NCI-H2196 treated with DMSO at 0.1 percent for 48 hours (cell line): ENCODE measurements at regions not wholly inside any gene's neighbourhood (a gene's known extent, or its start where the extent isn't known, plus 50 kb on each side); places are given as distances from the start of the nearest gene placed in this dataset.

Experiments used
- DNase-seq: peaks from one replicate; lab custom pipeline; 2025; ENCODE audit not compliant: unreplicated experiment; lab: John Stamatoyannopoulos, UW

GRCh38 chr1:199303035-199303434 is 664.2 kb downstream of the PTPRC start:
- no peak for DNase-seq

GRCh38 chr1:199305053-199305452 is 666.2 kb downstream of the PTPRC start:
- DNase-seq, result no peak

- no peak for DNase-seq
These were observed 668.8 kb downstream of the PTPRC start for GRCh38 chr1:199307496-199308264.

- DNase-seq, result no peak
These were observed 669.6 kb downstream of the PTPRC start for GRCh38 chr1:199308349-199308846.

GRCh38 chr1:199310708-199311107 is 671.9 kb downstream of the PTPRC start:
- no peak for DNase-seq

GRCh38 chr1:199311478-199312262 is 672.8 kb downstream of the PTPRC start:
- no peak for DNase-seq

GRCh38 chr1:199312626-199313025 is 673.8 kb downstream of the PTPRC start:
- no peak for DNase-seq

GRCh38 chr1:199313444-199313843 is 674.6 kb downstream of the PTPRC start:
- no peak for DNase-seq

- DNase-seq, result no peak
These were observed 680.5 kb downstream of the PTPRC start for GRCh38 chr1:199319341-199319740.

- no peak for DNase-seq
These were observed 683.4 kb downstream of the PTPRC start for GRCh38 chr1:199322278-199322677.

- DNase-seq, result no peak
These were observed 694.3 kb upstream of the NR5A2 start for GRCh38 chr1:199333180-199333579.

- DNase-seq, result no peak
These were observed 692.0 kb upstream of the NR5A2 start for GRCh38 chr1:199335496-199335895.

GRCh38 chr1:199336745-199337640 is 690.5 kb upstream of the NR5A2 start:
- no peak for DNase-seq

GRCh38 chr1:199338760-199339159 is 688.8 kb upstream of the NR5A2 start:
- no peak for DNase-seq

- DNase-seq, result no peak
These were observed 675.2 kb upstream of the NR5A2 start for GRCh38 chr1:199352351-199352750.

GRCh38 chr1:199353906-199354305 is 673.6 kb upstream of the NR5A2 start:
- no peak for DNase-seq

GRCh38 chr1:199356561-199356960 is 670.9 kb upstream of the NR5A2 start:
- DNase-seq, result no peak

- DNase-seq, result no peak
These were observed 669.9 kb upstream of the NR5A2 start for GRCh38 chr1:199357599-199357998.

GRCh38 chr1:199362996-199363395 is 664.5 kb upstream of the NR5A2 start:
- DNase-seq, result no peak

GRCh38 chr1:199373139-199373538 is 654.4 kb upstream of the NR5A2 start:
- DNase-seq, result no peak

- DNase-seq, result no peak
These were observed 650.3 kb upstream of the NR5A2 start for GRCh38 chr1:199377211-199377610.
